Suppressor macrophage (primary cell): ENCODE measurements at regions not wholly inside any gene's neighbourhood (a gene's known extent, or its start where the extent isn't known, plus 50 kb on each side); places are given as distances from the start of the nearest gene placed in this dataset.
A peak's percentile ranks its signal among the peaks of the same experiment; 100 is the strongest.
"Not testable (repeated sequence)": the region's sequence is repeated elsewhere in the genome, so short reads cannot be mapped to it uniquely, and the experiment has no call there.

ENCODE experiments used
- DNase-seq, 4 experiments: peaks; one replicate each; pipeline ENCODE4 v3.0.0-alpha.2; 2020 to 2022

- DNase-seq: no peak
Measured at GRCh38 chr18:67846422-67847098, 330.0 kb upstream of the DSEL start.

- no peak for DNase-seq
Measured at GRCh38 chr18:67845035-67845434, 328.5 kb upstream of the DSEL start.

- DNase-seq: no peak
Measured at GRCh38 chr18:67840379-67840778, 323.9 kb upstream of the DSEL start.

- no peak for DNase-seq
Measured at GRCh38 chr18:67818432-67818831, 301.9 kb upstream of the DSEL start.

GRCh38 chr18:67815280-67815679 is 298.8 kb upstream of the DSEL start:
- no peak for DNase-seq

GRCh38 chr18:67813380-67814028 is 297.0 kb upstream of the DSEL start:
- DNase-seq: no peak

GRCh38 chr18:67805261-67805660 is 288.7 kb upstream of the DSEL start:
- no peak for DNase-seq

GRCh38 chr18:67794521-67794920 is 278.0 kb upstream of the DSEL start:
- no peak for DNase-seq

GRCh38 chr18:67790527-67790926 is 274.0 kb upstream of the DSEL start:
- DNase-seq: no peak

- no peak for DNase-seq
Measured at GRCh38 chr18:67789165-67789545, 272.6 kb upstream of the DSEL start.

- DNase-seq: peak in 1 of 4 experiments; percentile 2
Measured at GRCh38 chr18:67788310-67789164, 272.0 kb upstream of the DSEL start.

- peak in 1 of 4 experiments; percentile 13 for DNase-seq
Measured at GRCh38 chr18:67783196-67783946, 266.9 kb upstream of the DSEL start.

GRCh38 chr18:67778016-67778415 is 261.5 kb upstream of the DSEL start:
- no peak for DNase-seq

GRCh38 chr18:67776929-67777328 is 260.4 kb upstream of the DSEL start:
- peak in 1 of 4 experiments; percentile 14 for DNase-seq

GRCh38 chr18:67771271-67771670 is 254.8 kb upstream of the DSEL start:
- DNase-seq: no peak

- no peak for DNase-seq
Measured at GRCh38 chr18:67770520-67770919, 254.0 kb upstream of the DSEL start.

GRCh38 chr18:67766930-67767329 is 250.4 kb upstream of the DSEL start:
- DNase-seq: peak in 1 of 4 experiments; percentile 20

- not testable (repeated sequence) for DNase-seq
Measured at GRCh38 chr18:67752211-67752610, 235.7 kb upstream of the DSEL start.

- no peak for DNase-seq
Measured at GRCh38 chr18:67742954-67743353, 226.4 kb upstream of the DSEL start.

- no peak for DNase-seq
Measured at GRCh38 chr18:67742525-67742924, 226.0 kb upstream of the DSEL start.

- DNase-seq: no peak
Measured at GRCh38 chr18:67735506-67735905, 219.0 kb upstream of the DSEL start.

GRCh38 chr18:67733088-67733487 is 216.6 kb upstream of the DSEL start:
- DNase-seq: no peak

- DNase-seq: no peak
Measured at GRCh38 chr18:67731851-67732250, 215.3 kb upstream of the DSEL start.
